Tibial nerve (tissue), 4 donors: ENCODE measurements at regions not wholly inside any gene's neighbourhood (a gene's known extent, or its start where the extent isn't known, plus 50 kb on each side); places are given as distances from the start of the nearest gene placed in this dataset.

ENCODE experiments used
- DNase-seq, 2 donors: peaks; one replicate each; pipeline ENCODE4 v3.0.0-alpha.2; 2019; ENCODE audit warnings: low spot score in 2 of 2
- H3K27ac ChIP-seq, 4 donors: fragments of 200-600 bp; sonication (generic) in 3 of 4; one replicate each; pipeline ENCODE4 v1.5.1; 2017 to 2019; ENCODE audit warnings: mild to moderate bottlenecking in 1 of 4
- H3K27me3 ChIP-seq, 2 donors: fragments of 200-600 bp; sonication (generic) in 1 of 2; one replicate each; pipeline versions ENCODE4 v1.5.1 to v1.6.0; 2017 to 2019
- H3K36me3 ChIP-seq, 3 donors: fragments of 200-600 bp; sonication (generic); one replicate each; pipeline ENCODE4 v1.5.1; 2018 to 2019
- H3K4me1 ChIP-seq, 4 donors: fragments of 200-600 bp; sonication (generic) in 3 of 4; one replicate each; pipeline ENCODE4 v1.5.1; 2017 to 2019
- H3K4me3 ChIP-seq, 4 donors: fragments of 200-600 bp; sonication (generic) in 3 of 4; one replicate each; pipeline ENCODE4 v1.5.1; 2017 to 2019; ENCODE audit warnings: mild to moderate bottlenecking in 1 of 4, moderate library complexity in 1 of 4
- H3K9me3 ChIP-seq, 4 donors: fragments of 200-600 bp; sonication (generic) in 3 of 4; one replicate each; pipeline ENCODE4 v1.5.1; 2017 to 2019
- CTCF ChIP-seq, 5 experiments: fragments of 200-600 bp in 3 of 5; fragments of 450-650 bp in 2 of 5; sonication (generic) in 3 of 5; IDR thresholded peaks; one replicate each; pipeline ENCODE4 v1.5.1; 2016 to 2019; ENCODE audit warnings: antibody characterized with exemption in 5 of 5, mild to moderate bottlenecking in 3 of 5, moderate library complexity in 2 of 5
- EP300 ChIP-seq, 2 donors: sonication (generic); formaldehyde crosslinking; IDR thresholded peaks; one replicate each; pipeline ENCODE4 v1.6.1; 2017; ENCODE audit warnings: antibody characterized with exemption in 2 of 2, mild to moderate bottlenecking in 1 of 2
- POLR2A ChIP-seq, 2 donors: fragments of 450-650 bp; IDR thresholded peaks; one replicate each; pipeline ENCODE4 v1.6.1; 2017; ENCODE audit warnings: antibody characterized with exemption in 2 of 2, mild to moderate bottlenecking in 2 of 2, moderate library complexity in 2 of 2
- WGBS, 2 donors: methylation state at CpG; one replicate each; pipeline ENCODE4 v1.1.5; 2018; 5-methylcytosine and 5-hydroxymethylcytosine counted together

GRCh38 chr2:106025796-106026195 lies 168.3 kb downstream of the UXS1 start:
- H3K4me3 ChIP-seq = no peak overlapping the region
- H3K4me1 ChIP-seq = peaks cover 0 to 40% (median 12%) of the 10 kb centered on the region in 4 donors
- H3K27me3 ChIP-seq = no peaks in the 10 kb centered on the region
- peak overlapping the region in 2 of 4 donors; percentile 10 to 62 for H3K27ac ChIP-seq
- no peaks in the 10 kb centered on the region for H3K9me3 ChIP-seq
- WGBS, 2 donors = 29 to 33% methylated on average over 5 of the region's 5 CpGs
- TF ChIP-seq EP300 (IDR thresholded peaks at IDR 0.05) (no peak), CTCF (IDR thresholded peaks at IDR 0.05) (no peak), POLR2A (IDR thresholded peaks at IDR 0.05) (no peak)
- no peak for DNase-seq
- H3K36me3 ChIP-seq = no peaks in the 10 kb centered on the region

- 66 to 87% methylated on average over 3 of the region's 3 CpGs for WGBS, 2 donors
- DNase-seq = no peak
- Histone ChIP-seq H3K9me3 (no peaks in the 10 kb centered on the region), H3K27ac (peak overlapping the region in 1 of 4 donors; percentile 28), H3K27me3 (no peaks in the 10 kb centered on the region), H3K36me3 (no peaks in the 10 kb centered on the region), H3K4me3 (no peak overlapping the region), H3K4me1 (peaks cover 0 to 38% (median 4%) of the 10 kb centered on the region in 4 donors)
- TF ChIP-seq EP300 (IDR thresholded peaks at IDR 0.05) (no peak), POLR2A (IDR thresholded peaks at IDR 0.05) (no peak), CTCF (IDR thresholded peaks at IDR 0.05) (no peak)
Measured at GRCh38 chr2:106021662-106022028, 172.5 kb downstream of the UXS1 start.

- Histone ChIP-seq H3K27me3 (no peaks in the 10 kb centered on the region), H3K36me3 (no peaks in the 10 kb centered on the region), H3K27ac (peak overlapping the region in 1 of 4 donors; percentile 28), H3K4me3 (no peak overlapping the region), H3K4me1 (peaks cover 0 to 32% (median 4%) of the 10 kb centered on the region in 4 donors), H3K9me3 (no peaks in the 10 kb centered on the region)
- DNase-seq = no peak
- TF ChIP-seq POLR2A (IDR thresholded peaks at IDR 0.05) (no peak), EP300 (IDR thresholded peaks at IDR 0.05) (no peak), CTCF (IDR thresholded peaks at IDR 0.05) (no peak)
- 42 to 44% methylated on average over 12 of the region's 12 CpGs for WGBS, 2 donors
Measured at GRCh38 chr2:106020821-106021661, 173.1 kb downstream of the UXS1 start.

- DNase-seq = no peak
- WGBS, 2 donors = 44 to 46% methylated on average over 4 of the region's 4 CpGs
- Histone ChIP-seq H3K9me3 (no peaks in the 10 kb centered on the region), H3K27ac (no peak overlapping the region), H3K36me3 (no peaks in the 10 kb centered on the region), H3K4me1 (peaks cover 0 to 23% (median 3%) of the 10 kb centered on the region in 4 donors), H3K27me3 (no peaks in the 10 kb centered on the region), H3K4me3 (no peak overlapping the region)
- TF ChIP-seq POLR2A (IDR thresholded peaks at IDR 0.05) = no peak
Measured at GRCh38 chr2:106020032-106020431, 174.1 kb downstream of the UXS1 start.

GRCh38 chr2:106018141-106018540 lies 176.0 kb downstream of the UXS1 start:
- WGBS, 2 donors = 53 to 68% methylated on average over 5 of the region's 5 CpGs
- TF ChIP-seq CTCF (IDR thresholded peaks at IDR 0.05) = no peak
- TF ChIP-seq POLR2A (IDR thresholded peaks at IDR 0.05) = no peak
- no peak for TF ChIP-seq EP300 (IDR thresholded peaks at IDR 0.05)
- H3K27ac ChIP-seq = no peak overlapping the region

More at GRCh38 chr2:106018141-106018540, 176.0 kb downstream of the UXS1 start:
- DNase-seq = no peak
- Histone ChIP-seq H3K4me1 (peaks cover 0 to 23% (median 3%) of the 10 kb centered on the region in 4 donors), H3K27me3 (no peaks in the 10 kb centered on the region), H3K9me3 (no peaks in the 10 kb centered on the region), H3K4me3 (no peak overlapping the region), H3K36me3 (no peaks in the 10 kb centered on the region)
